Peyer's patch (tissue), 4 donors: ENCODE measurements at regions not wholly inside any gene's neighbourhood (a gene's known extent, or its start where the extent isn't known, plus 50 kb on each side); places are given as distances from the start of the nearest gene placed in this dataset.

Experiments used
- CTCF ChIP-seq, 6 experiments: fragments of 450-650 bp in 4 of 6; fragments of 200-600 bp in 2 of 6; sonication (generic) in 1 of 6; IDR thresholded peaks; one replicate each; pipeline ENCODE4 v1.5.1; 2017 to 2019; ENCODE audit warnings: antibody characterized with exemption in 6 of 6, mild to moderate bottlenecking in 3 of 6, moderate library complexity in 1 of 6
- POLR2A ChIP-seq, 2 donors: fragments of 450-650 bp; IDR thresholded peaks; one replicate each; pipeline ENCODE4 v1.5.1; 2017; ENCODE audit warnings: antibody characterized with exemption in 2 of 2, mild to moderate bottlenecking in 2 of 2, moderate library complexity in 2 of 2

- TF ChIP-seq CTCF (IDR thresholded peaks at IDR 0.05) (no peak), POLR2A (IDR thresholded peaks at IDR 0.05) (no peak)
Observed at GRCh38 chr10:110376767-110377160, 72.0 kb upstream of the SMNDC1 start.
